ENCODE measurements at regions not wholly inside any gene's neighbourhood (a gene's known extent, or its start where the extent isn't known, plus 50 kb on each side); places are given as distances from the start of the nearest gene placed in this dataset.

- TF ChIP-seq CTCF (conservative IDR thresholded peaks at IDR 0.05; ENCODE audit: low read depth, low read length) (no peak), RAD21 (IDR thresholded peaks at IDR 0.05; ENCODE audit: low read length) (no peak), CEBPB (IDR thresholded peaks at IDR 0.05; ENCODE audit: low read depth, low read length) (no peak), ELK1 (IDR thresholded peaks at IDR 0.05; ENCODE audit: borderline replicate concordance, low read depth, low read length) (no peak), POLR2A (IDR thresholded peaks at IDR 0.05; ENCODE audit: low read depth, low read length) (no peak)
Measured at GRCh38 chr15:46383978-46384377, 749.1 kb downstream of the SQOR start.

Data from IMR-90 (cell line).